DMS 273 treated with DMSO at 0.1 percent for 48 hours (cell line): ENCODE measurements at regions not wholly inside any gene's neighbourhood (a gene's known extent, or its start where the extent isn't known, plus 50 kb on each side); places are given as distances from the start of the nearest gene placed in this dataset.

Source experiments
- DNase-seq: peaks from one replicate; lab custom pipeline; 2025; lab: John Stamatoyannopoulos, UW

GRCh38 chr3:34783876-34784275 lies 855.4 kb upstream of the ARPP21 start:
- DNase-seq = no peak

- DNase-seq = no peak
Measured at GRCh38 chr3:34793057-34793456, 846.3 kb upstream of the ARPP21 start.

- DNase-seq = no peak
Measured at GRCh38 chr3:34807611-34808010, 831.7 kb upstream of the ARPP21 start.

GRCh38 chr3:34808287-34808686 lies 831.0 kb upstream of the ARPP21 start:
- DNase-seq = no peak

- DNase-seq = no peak
Measured at GRCh38 chr3:34828847-34829246, 810.5 kb upstream of the ARPP21 start.

GRCh38 chr3:34832865-34833508 lies 806.3 kb upstream of the ARPP21 start:
- DNase-seq = no peak

GRCh38 chr3:34837848-34838741 lies 801.2 kb upstream of the ARPP21 start:
- no peak for DNase-seq

GRCh38 chr3:34842706-34843480 lies 796.4 kb upstream of the ARPP21 start:
- DNase-seq = no peak

- DNase-seq = no peak
Measured at GRCh38 chr3:34844323-34844620, 795.1 kb upstream of the ARPP21 start.

GRCh38 chr3:34851137-34851536 lies 788.2 kb upstream of the ARPP21 start:
- DNase-seq = no peak

GRCh38 chr3:34852844-34853439 lies 786.4 kb upstream of the ARPP21 start:
- DNase-seq = no peak

- no peak for DNase-seq
Measured at GRCh38 chr3:34856081-34856947, 783.0 kb upstream of the ARPP21 start.

GRCh38 chr3:34858067-34858660 lies 781.2 kb upstream of the ARPP21 start:
- DNase-seq = no peak

GRCh38 chr3:34859746-34860145 lies 779.6 kb upstream of the ARPP21 start:
- no peak for DNase-seq

- no peak for DNase-seq
Measured at GRCh38 chr3:34862456-34862855, 776.9 kb upstream of the ARPP21 start.

GRCh38 chr3:34863485-34863884 lies 775.8 kb upstream of the ARPP21 start:
- DNase-seq = no peak

- no peak for DNase-seq
Measured at GRCh38 chr3:34864011-34864410, 775.3 kb upstream of the ARPP21 start.

- DNase-seq = no peak
Measured at GRCh38 chr3:34865346-34865745, 774.0 kb upstream of the ARPP21 start.

GRCh38 chr3:34868935-34869334 lies 770.4 kb upstream of the ARPP21 start:
- no peak for DNase-seq

- DNase-seq = no peak
Measured at GRCh38 chr3:34869696-34870095, 769.6 kb upstream of the ARPP21 start.

GRCh38 chr3:34872406-34872805 lies 766.9 kb upstream of the ARPP21 start:
- DNase-seq = no peak
